C4-2B (cell line): ENCODE measurements at regions not wholly inside any gene's neighbourhood (a gene's known extent, or its start where the extent isn't known, plus 50 kb on each side); places are given as distances from the start of the nearest gene placed in this dataset.

ENCODE experiments used
- ZFX ChIP-seq: fragments of 450-650 bp; IDR thresholded peaks from 2 replicates; pipeline ENCODE4 v1.6.1; 2017
- TF ChIP-seq, protein P1 (sequence below): fragments of 450-650 bp; conservative IDR thresholded peaks from 2 replicates; pipeline ENCODE4 v1.5.1; 2017; ENCODE audit warnings: mild to moderate bottlenecking

DNA sequence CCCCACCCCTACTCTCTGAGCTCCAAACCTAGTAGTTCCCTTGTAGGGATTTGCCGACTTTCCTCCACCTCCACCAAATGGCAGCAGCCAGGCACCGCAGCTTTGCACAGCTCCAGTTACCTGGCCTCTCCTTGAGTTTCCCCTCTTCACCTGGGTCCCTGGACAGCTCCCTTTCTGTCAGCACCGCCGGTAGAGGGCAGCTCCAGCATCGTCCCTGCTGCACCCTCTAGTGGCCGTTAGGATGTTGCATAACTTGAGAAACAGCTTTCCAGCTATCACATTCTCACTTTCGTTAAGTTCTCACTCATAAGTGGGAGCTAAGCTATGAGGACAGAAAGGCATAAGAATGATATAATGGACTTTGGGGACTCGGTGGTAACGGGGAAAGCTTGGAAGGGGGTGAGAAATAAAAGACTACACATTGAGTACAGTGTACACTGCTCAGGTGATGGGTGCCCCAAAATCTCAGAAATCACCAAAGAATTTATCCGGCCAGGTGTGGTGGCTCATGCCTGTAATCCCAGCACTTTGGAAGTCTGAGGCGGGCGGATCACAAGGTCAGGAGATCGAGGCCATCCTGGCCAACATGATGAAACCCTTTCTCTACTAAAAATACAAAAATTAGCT lies 60.4 kb upstream of the OLFM4 start:
- TF ChIP-seq, protein P1, sequence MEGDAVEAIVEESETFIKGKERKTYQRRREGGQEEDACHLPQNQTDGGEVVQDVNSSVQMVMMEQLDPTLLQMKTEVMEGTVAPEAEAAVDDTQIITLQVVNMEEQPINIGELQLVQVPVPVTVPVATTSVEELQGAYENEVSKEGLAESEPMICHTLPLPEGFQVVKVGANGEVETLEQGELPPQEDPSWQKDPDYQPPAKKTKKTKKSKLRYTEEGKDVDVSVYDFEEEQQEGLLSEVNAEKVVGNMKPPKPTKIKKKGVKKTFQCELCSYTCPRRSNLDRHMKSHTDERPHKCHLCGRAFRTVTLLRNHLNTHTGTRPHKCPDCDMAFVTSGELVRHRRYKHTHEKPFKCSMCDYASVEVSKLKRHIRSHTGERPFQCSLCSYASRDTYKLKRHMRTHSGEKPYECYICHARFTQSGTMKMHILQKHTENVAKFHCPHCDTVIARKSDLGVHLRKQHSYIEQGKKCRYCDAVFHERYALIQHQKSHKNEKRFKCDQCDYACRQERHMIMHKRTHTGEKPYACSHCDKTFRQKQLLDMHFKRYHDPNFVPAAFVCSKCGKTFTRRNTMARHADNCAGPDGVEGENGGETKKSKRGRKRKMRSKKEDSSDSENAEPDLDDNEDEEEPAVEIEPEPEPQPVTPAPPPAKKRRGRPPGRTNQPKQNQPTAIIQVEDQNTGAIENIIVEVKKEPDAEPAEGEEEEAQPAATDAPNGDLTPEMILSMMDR: peak; percentile 95
- TF ChIP-seq ZFX: no peak
